HepG2 (cell line): ENCODE measurements at regions not wholly inside any gene's neighbourhood (a gene's known extent, or its start where the extent isn't known, plus 50 kb on each side); places are given as distances from the start of the nearest gene placed in this dataset.

ENCODE experiments used
- ATAC-seq: fragments of 200-7000 bp; cut with Tn5 transposase; 3 replicates; pipeline ENCODE4 v1.9.1; 2020; ENCODE audit warnings: mild to moderate bottlenecking, moderate library complexity
- BruUV-seq: library from RNA; stranded (reverse); fragments of 400-500 nt; replicated peaks from 2 replicates; lab custom pipeline; 2021; lab: Mats Ljungman, UMichigan
- CTCF ChIA-PET: fragments of 300-600 bp; formaldehyde crosslinking; extraction: SDS; loops from one replicate; lab custom pipeline; 2021; ENCODE audit warnings: low total read pairs, inconsistent platforms, low intra/inter-chr PET ratio; lab: Yijun Ruan, JAX
- POLR2A ChIA-PET: fragments of 350-600 bp; sonication (Branson Sonifier 250); formaldehyde crosslinking; loops from one replicate; lab custom pipeline; 2020; ENCODE audit warnings: antibody characterized with exemption, inconsistent platforms; lab: Yijun Ruan, JAX
- DNase-seq: peaks from one replicate; pipeline ENCODE4 v3.0.0-alpha.2; 2015; ENCODE audit warnings: low spot score
- FAIRE-seq: peaks from 3 replicates; lab custom pipeline; 2011; peaks lifted over from hg19 to GRCh38; lab: Jason Lieb, UNC
- H2AFZ ChIP-seq: one replicate; pipeline ENCODE4 v1.6.1; 2011; ENCODE audit warnings: low read length, inconsistent platforms
- H3K27ac ChIP-seq: fragments of 300-600 bp; 3 replicates; pipeline ENCODE4 v1.8.0; 2011; ENCODE audit warnings: mixed run types, mild to moderate bottlenecking, mixed read lengths, low read length, inconsistent platforms; ENCODE audit not compliant: insufficient read depth; ENCODE audit errors: extremely low read length
- H3K27me3 ChIP-seq, 2 experiments: fragments of 200-600 bp in 1 of 2; 2 replicates in 1 of 2; 3 replicates in 1 of 2; pipeline versions ENCODE4 v1.6.0 to v1.8.0; 2011; ENCODE audit warnings: low read length in 2 of 2, mild to moderate bottlenecking in 2 of 2, moderate library complexity in 2 of 2, inconsistent platforms in 1 of 2; ENCODE audit not compliant: insufficient read depth in 2 of 2, control insufficient read depth in 1 of 2
- H3K36me3 ChIP-seq, 2 experiments: fragments of 200-600 bp in 1 of 2; replicated peaks in 1 of 2; 2 replicates in 1 of 2; 3 replicates in 1 of 2; pipeline versions ENCODE4 v1.5.1 to v1.8.0; 2011; ENCODE audit warnings: low read length in 2 of 2, inconsistent platforms in 1 of 2; ENCODE audit not compliant: insufficient read depth in 2 of 2, control insufficient read depth in 1 of 2
- H3K4me1 ChIP-seq: 2 replicates; pipeline ENCODE4 v1.5.1; 2012; ENCODE audit warnings: low read length, inconsistent platforms; ENCODE audit not compliant: insufficient read depth
- H3K4me2 ChIP-seq: 2 replicates; pipeline ENCODE4 v1.6.0; 2011; ENCODE audit warnings: low read depth, low read length, inconsistent platforms
- H3K4me3 ChIP-seq, 3 experiments: fragments of 200-600 bp in 1 of 3; sonication (generic), shearing (Covaris generic) in 1 of 3; replicated peaks in 1 of 3; 2 replicates each; pipeline ENCODE4 v1.5.1; 2011 to 2016; ENCODE audit warnings: low read length in 3 of 3, inconsistent platforms in 2 of 3, low read depth in 2 of 3, mild to moderate bottlenecking in 2 of 3, control low read depth in 1 of 3, mixed read lengths in 1 of 3; ENCODE audit not compliant: insufficient read depth in 1 of 3
- H3K79me2 ChIP-seq: one replicate; pipeline ENCODE4 v1.6.1; 2011; ENCODE audit warnings: low read length, inconsistent platforms; ENCODE audit not compliant: insufficient read depth
- H3K9ac ChIP-seq: 2 replicates; pipeline ENCODE4 v1.6.0; 2011; ENCODE audit warnings: mild to moderate bottlenecking, low read depth, low read length, inconsistent platforms; ENCODE audit not compliant: insufficient read depth
- H3K9me3 ChIP-seq: 2 replicates; pipeline ENCODE4 v1.5.1; 2012; ENCODE audit warnings: mild to moderate bottlenecking, low read length
- H4K20me1 ChIP-seq: 2 replicates; pipeline ENCODE4 v1.6.0; 2011; ENCODE audit warnings: inconsistent platforms, mild to moderate bottlenecking, low read length, moderate library complexity; ENCODE audit not compliant: insufficient read depth
- CEBPZ ChIP-seq: IDR thresholded peaks from 2 replicates; pipeline ENCODE4 v1.6.1; 2012; ENCODE audit warnings: low read length, improper control_type of control experiment
- CHCHD3 ChIP-seq: sonication (generic); formaldehyde crosslinking; IDR thresholded peaks from 2 replicates; pipeline ENCODE4 v1.8.0; 2022; ENCODE audit warnings: mild to moderate bottlenecking, missing genetic modification reagents, moderate library complexity
- CHD2 ChIP-seq: IDR thresholded peaks from 2 replicates; pipeline ENCODE4 v1.6.1; 2011; ENCODE audit warnings: low read depth, low read length, improper control_type of control experiment
- HOXD1 ChIP-seq: sonication (generic); formaldehyde crosslinking; IDR thresholded peaks from 2 replicates; pipeline ENCODE4 v1.5.0; 2020; ENCODE audit warnings: missing genetic modification reagents
- ISX ChIP-seq: sonication (generic); formaldehyde crosslinking; conservative IDR thresholded peaks from 2 replicates; pipeline ENCODE4 v1.5.0; 2020; ENCODE audit warnings: missing genetic modification reagents
- NFRKB ChIP-seq: fragments of 450-650 bp; IDR thresholded peaks from 2 replicates; pipeline ENCODE4 v1.6.1; 2017
- PCBP1 ChIP-seq: fragments of 200-400 bp; formaldehyde crosslinking; IDR thresholded peaks from 2 replicates; pipeline ENCODE4 v1.6.1; 2017; ENCODE audit warnings: mild to moderate bottlenecking, low read depth, low read length, borderline replicate concordance
- RAD51 ChIP-seq: fragments of 450-650 bp; IDR thresholded peaks from 2 replicates; pipeline ENCODE4 v1.6.1; 2016; ENCODE audit warnings: borderline replicate concordance
- RFXAP ChIP-seq: sonication (generic); formaldehyde crosslinking; IDR thresholded peaks from 2 replicates; pipeline ENCODE4 v1.4.0; 2020; ENCODE audit warnings: missing genetic modification reagents, borderline replicate concordance
- SP140L ChIP-seq: sonication (generic); formaldehyde crosslinking; IDR thresholded peaks from 2 replicates; pipeline ENCODE4 v1.4.0; 2020; ENCODE audit warnings: missing genetic modification reagents, borderline replicate concordance
- THAP7 ChIP-seq: sonication (generic); formaldehyde crosslinking; IDR thresholded peaks from 2 replicates; pipeline ENCODE4 v1.8.1; 2023; ENCODE audit warnings: mild to moderate bottlenecking, missing genetic modification reagents
- TMF1 ChIP-seq: sonication (generic); formaldehyde crosslinking; IDR thresholded peaks from 2 replicates; pipeline ENCODE4 v1.8.1; 2022; ENCODE audit warnings: low read depth, missing genetic modification reagents
- ZBTB49 ChIP-seq: sonication (generic); formaldehyde crosslinking; IDR thresholded peaks from 2 replicates; pipeline ENCODE4 v1.4.0; 2020; ENCODE audit warnings: missing genetic modification reagents, borderline replicate concordance
- ZNF317 ChIP-seq: sonication (generic); formaldehyde crosslinking; IDR thresholded peaks from 2 replicates; pipeline ENCODE4 v1.5.0; 2020; ENCODE audit warnings: mild to moderate bottlenecking, missing genetic modification reagents
- ZNF597 ChIP-seq: sonication (generic); formaldehyde crosslinking; IDR thresholded peaks from 2 replicates; pipeline ENCODE4 v1.5.0; 2020; ENCODE audit warnings: missing genetic modification reagents
- ZNF773 ChIP-seq: sonication (generic); formaldehyde crosslinking; IDR thresholded peaks from 2 replicates; pipeline ENCODE4 v1.4.0; 2020; ENCODE audit warnings: missing genetic modification reagents, borderline replicate concordance
- ZSCAN20 ChIP-seq: sonication (generic); formaldehyde crosslinking; IDR thresholded peaks from 2 replicates; pipeline ENCODE4 v1.4.0; 2020; ENCODE audit warnings: missing genetic modification reagents, mild to moderate bottlenecking, borderline replicate concordance
- WGBS: methylation state at CpG from one replicate; pipeline ENCODE4 v1.1.6; 2017; ENCODE audit warnings: low lambda C conversion rate; 5-methylcytosine and 5-hydroxymethylcytosine counted together
- in situ Hi-C: cut with HindIII; loops from 2 replicates; pipeline ENCODE4 v1.10.0; 2017; ENCODE audit warnings: low pct_unique_long_range_greater_than_20kb; ENCODE audit not compliant: extremely low pct_ligation_motif_present
- intact Hi-C: fragments of 100-400 bp; cut with micrococcal nuclease; formaldehyde crosslinking; loops from one replicate; pipeline ENCODE4 v1.10.0; 2022; ENCODE audit not compliant: unreplicated experiment

- Histone ChIP-seq H4K20me1 (no peaks in the 10 kb centered on the region), H3K4me2 (no peak overlapping the region), H2AFZ (no peak overlapping the region), H3K27ac (no peak overlapping the region), H3K9ac (no peak overlapping the region), H3K79me2 (no peaks in the 10 kb centered on the region), H3K4me1 (no peaks in the 10 kb centered on the region), H3K4me3 (no peak overlapping the region), H3K27me3 (no peaks in the 10 kb centered on the region), H3K9me3 (no peaks in the 10 kb centered on the region)
- ChIA-PET CTCF (no interaction called here), POLR2A (no interaction called here)
- 2% methylated on average over 2 of the region's 2 CpGs for WGBS
- no TSS peak for BruUV-seq
- FAIRE-seq: no peak
- TF ChIP-seq CHD2 (no peak), ISX (CRISPR knock-in tag) (no peak), ZBTB49 (CRISPR knock-in tag) (no peak), CEBPZ (no peak), TMF1 (no peak), ZNF773 (CRISPR knock-in tag) (no peak), ZNF597 (no peak), ZSCAN20 (no peak), HOXD1 (CRISPR knock-in tag) (no peak), CHCHD3 (CRISPR knock-in tag) (no peak), RFXAP (CRISPR knock-in tag) (no peak), ZNF317 (no peak), PCBP1 (no peak), THAP7 (CRISPR knock-in tag) (no peak), SP140L (CRISPR knock-in tag) (no peak), RAD51 (no peak), NFRKB (no peak)
- TF ChIP-seq, all 625 proteins: peak for 0
- DNase-seq (no peak), ATAC-seq (no peak)
- no peaks in the 10 kb centered on the region for H3K36me3 ChIP-seq
- intact Hi-C loops: no loop called here
- in situ Hi-C loops: no loop called here
Observed at GRCh38 chr1:98373056-98373455, 288.5 kb upstream of the SNX7 start.
